Astrocyte of the spinal cord (primary cell): ENCODE measurements at regions not wholly inside any gene's neighbourhood (a gene's known extent, or its start where the extent isn't known, plus 50 kb on each side); places are given as distances from the start of the nearest gene placed in this dataset.

Source experiments
- DNase-seq: peaks from one replicate; pipeline ENCODE4 v3.0.0; 2011; ENCODE audit warnings: low read depth, low spot score
- H3K4me3 ChIP-seq: 2 replicates; pipeline ENCODE4 v1.5.1; 2011; ENCODE audit warnings: low read depth, mild to moderate bottlenecking, low read length, moderate library complexity
- CTCF ChIP-seq: IDR thresholded peaks from 2 replicates; pipeline ENCODE4 v1.5.1; 2012; ENCODE audit warnings: low read depth, mild to moderate bottlenecking, low read length, inconsistent platforms
- in situ Hi-C: cut with HindIII; loops from 2 replicates; pipeline ENCODE4 v1.10.0; 2017; ENCODE audit warnings: low sequenced_read_pairs

- no peak for DNase-seq
- no peak overlapping the region for H3K4me3 ChIP-seq
- no peak for TF ChIP-seq CTCF
- in situ Hi-C loops = no loop called here
Observed at GRCh38 chr14:98940693-98941437, 331.1 kb downstream of the BCL11B start.

GRCh38 chr14:98941481-98941880 lies 330.5 kb downstream of the BCL11B start:
- in situ Hi-C loops = no loop called here
- no peak for TF ChIP-seq CTCF
- DNase-seq = no peak

GRCh38 chr14:98943907-98944306 lies 328.1 kb downstream of the BCL11B start:
- TF ChIP-seq CTCF = no peak
- H3K4me3 ChIP-seq = no peak overlapping the region
- in situ Hi-C loops = no loop called here

More at GRCh38 chr14:98941481-98941880, 330.5 kb downstream of the BCL11B start:
- no peak overlapping the region for H3K4me3 ChIP-seq

GRCh38 chr14:98944989-98945388 lies 327.0 kb downstream of the BCL11B start:
- no peak overlapping the region for H3K4me3 ChIP-seq
- TF ChIP-seq CTCF = no peak
- no peak for DNase-seq
- in situ Hi-C loops = no loop called here

More at GRCh38 chr14:98943907-98944306, 328.1 kb downstream of the BCL11B start:
- no peak for DNase-seq

GRCh38 chr14:98945611-98946570 lies 326.1 kb downstream of the BCL11B start:
- in situ Hi-C loops = no loop called here
- no peak for TF ChIP-seq CTCF
- no peak for DNase-seq
- H3K4me3 ChIP-seq = no peak overlapping the region

GRCh38 chr14:98946940-98947339 lies 325.1 kb downstream of the BCL11B start:
- in situ Hi-C loops = no loop called here

More at GRCh38 chr14:98946940-98947339, 325.1 kb downstream of the BCL11B start:
- no peak overlapping the region for H3K4me3 ChIP-seq
- no peak for TF ChIP-seq CTCF
- no peak for DNase-seq
